ENCODE measurements at regions not wholly inside any gene's neighbourhood (a gene's known extent, or its start where the extent isn't known, plus 50 kb on each side); places are given as distances from the start of the nearest gene placed in this dataset.

DNA sequence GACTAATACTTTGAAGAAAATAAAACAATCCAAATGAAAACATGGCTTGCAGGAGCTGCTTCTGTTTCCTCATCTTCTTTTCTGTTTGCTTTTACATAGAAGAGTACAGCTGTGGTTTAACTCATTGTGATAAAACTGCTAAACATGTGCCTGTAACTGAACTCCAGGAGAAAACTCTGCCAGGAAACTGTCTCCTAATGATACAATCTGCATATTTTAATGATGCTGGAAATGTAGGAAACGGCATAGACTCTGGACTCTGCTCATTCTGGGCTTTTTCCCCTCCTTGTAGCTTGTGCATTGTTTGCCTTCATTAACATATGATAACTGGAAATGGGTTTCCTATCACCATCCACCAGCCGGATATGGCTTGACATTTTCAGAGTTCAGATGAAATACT, 813.3 kb upstream of the WWC1 start:
- DNase-seq (ENCODE audit: low spot score): no peak
- no peaks in the 10 kb centered on the region for H3K9me3 Mint-ChIP-seq (ENCODE audit: low read depth)
- no peaks in the 10 kb centered on the region for H3K36me3 Mint-ChIP-seq (ENCODE audit: low read depth)
- TF ChIP-seq, protein P1, sequence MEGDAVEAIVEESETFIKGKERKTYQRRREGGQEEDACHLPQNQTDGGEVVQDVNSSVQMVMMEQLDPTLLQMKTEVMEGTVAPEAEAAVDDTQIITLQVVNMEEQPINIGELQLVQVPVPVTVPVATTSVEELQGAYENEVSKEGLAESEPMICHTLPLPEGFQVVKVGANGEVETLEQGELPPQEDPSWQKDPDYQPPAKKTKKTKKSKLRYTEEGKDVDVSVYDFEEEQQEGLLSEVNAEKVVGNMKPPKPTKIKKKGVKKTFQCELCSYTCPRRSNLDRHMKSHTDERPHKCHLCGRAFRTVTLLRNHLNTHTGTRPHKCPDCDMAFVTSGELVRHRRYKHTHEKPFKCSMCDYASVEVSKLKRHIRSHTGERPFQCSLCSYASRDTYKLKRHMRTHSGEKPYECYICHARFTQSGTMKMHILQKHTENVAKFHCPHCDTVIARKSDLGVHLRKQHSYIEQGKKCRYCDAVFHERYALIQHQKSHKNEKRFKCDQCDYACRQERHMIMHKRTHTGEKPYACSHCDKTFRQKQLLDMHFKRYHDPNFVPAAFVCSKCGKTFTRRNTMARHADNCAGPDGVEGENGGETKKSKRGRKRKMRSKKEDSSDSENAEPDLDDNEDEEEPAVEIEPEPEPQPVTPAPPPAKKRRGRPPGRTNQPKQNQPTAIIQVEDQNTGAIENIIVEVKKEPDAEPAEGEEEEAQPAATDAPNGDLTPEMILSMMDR (IDR thresholded peaks at IDR 0.05): no peak
- peaks cover 11% of the 10 kb centered on the region for H3K27me3 Mint-ChIP-seq (ENCODE audit: low read depth)
- no peak overlapping the region for H3K27ac Mint-ChIP-seq (ENCODE audit: unreplicated experiment)
- no peak overlapping the region for H3K4me3 Mint-ChIP-seq (ENCODE audit: unreplicated experiment)
- no peaks in the 10 kb centered on the region for H3K4me1 Mint-ChIP-seq (ENCODE audit: low read depth)

DNA sequence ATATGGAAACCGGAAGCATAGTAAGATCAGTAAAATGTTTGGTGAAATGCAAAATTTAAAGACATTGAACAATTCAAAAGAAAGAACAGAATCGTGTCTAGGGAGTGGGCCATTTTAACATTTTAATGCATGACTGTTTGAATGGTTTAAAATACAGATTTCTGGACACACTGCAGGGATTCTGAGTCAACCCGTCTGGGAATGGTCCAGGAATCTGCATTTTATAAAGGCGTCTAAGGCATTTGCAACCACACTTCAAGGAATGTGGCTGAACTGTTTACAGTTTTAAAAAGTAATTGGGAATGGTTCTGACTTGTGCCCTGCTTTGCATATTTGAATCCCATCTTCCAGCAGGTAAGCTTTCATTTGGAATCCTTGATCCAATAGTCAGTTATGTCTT, 811.7 kb upstream of the WWC1 start:
- DNase-seq (ENCODE audit: low spot score): no peak
- TF ChIP-seq, protein P1 (IDR thresholded peaks at IDR 0.05): no peak
- H3K27me3 Mint-ChIP-seq (ENCODE audit: low read depth): peaks cover 9% of the 10 kb centered on the region
- H3K27ac Mint-ChIP-seq (ENCODE audit: unreplicated experiment): no peak overlapping the region
- no peak overlapping the region for H3K4me3 Mint-ChIP-seq (ENCODE audit: unreplicated experiment)
- no peaks in the 10 kb centered on the region for H3K4me1 Mint-ChIP-seq (ENCODE audit: low read depth)
- H3K36me3 Mint-ChIP-seq (ENCODE audit: low read depth): no peaks in the 10 kb centered on the region
- H3K9me3 Mint-ChIP-seq (ENCODE audit: low read depth): no peaks in the 10 kb centered on the region

DNA sequence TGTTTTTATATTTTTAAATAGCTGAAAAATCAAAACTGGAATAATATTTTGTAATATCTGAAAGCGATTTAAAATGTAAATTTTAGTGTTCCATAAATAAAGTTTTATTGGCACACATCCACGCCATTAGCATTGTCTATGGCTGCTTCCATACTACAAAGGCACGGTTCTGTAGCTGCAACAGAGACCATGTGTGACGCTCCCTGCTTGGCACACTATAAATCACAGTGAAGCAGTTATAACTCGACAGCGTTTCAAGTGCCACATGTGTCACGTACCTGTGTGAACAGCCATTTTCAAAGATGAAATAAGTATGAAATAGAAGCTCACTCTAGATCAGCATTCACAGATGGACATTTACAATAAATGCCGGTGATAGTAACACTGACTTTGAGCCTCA, 810.1 kb upstream of the WWC1 start:
- H3K36me3 Mint-ChIP-seq (ENCODE audit: low read depth): no peaks in the 10 kb centered on the region
- no peaks in the 10 kb centered on the region for H3K9me3 Mint-ChIP-seq (ENCODE audit: low read depth)
- TF ChIP-seq, protein P1 (IDR thresholded peaks at IDR 0.05): no peak
- DNase-seq (ENCODE audit: low spot score): no peak
- no peaks in the 10 kb centered on the region for H3K4me1 Mint-ChIP-seq (ENCODE audit: low read depth)
- H3K27me3 Mint-ChIP-seq (ENCODE audit: low read depth): peaks cover 9% of the 10 kb centered on the region
- H3K27ac Mint-ChIP-seq (ENCODE audit: unreplicated experiment): no peak overlapping the region
- H3K4me3 Mint-ChIP-seq (ENCODE audit: unreplicated experiment): no peak overlapping the region

DNA sequence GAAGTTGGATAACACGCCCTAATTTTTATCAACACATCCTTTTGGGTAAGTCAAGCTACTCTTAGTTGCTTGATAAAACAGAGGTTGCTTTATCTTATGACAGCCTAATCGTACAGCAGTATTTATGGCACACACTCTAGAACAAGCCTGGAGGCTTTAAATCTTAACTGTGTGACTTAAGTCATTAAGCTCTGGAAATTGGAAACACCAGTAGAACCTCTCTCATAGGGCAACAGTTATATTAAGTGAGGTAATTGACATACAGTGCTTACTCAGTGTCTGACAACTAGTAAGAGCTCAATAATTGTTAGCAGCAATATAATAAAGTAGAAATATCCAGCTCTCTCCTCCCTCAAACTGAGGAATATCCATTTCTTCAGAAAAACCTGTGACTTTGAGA, 808.9 kb upstream of the WWC1 start:
- Mint-ChIP-seq H3K4me1 (ENCODE audit: low read depth) (no peaks in the 10 kb centered on the region), H3K27me3 (ENCODE audit: low read depth) (peaks cover 9% of the 10 kb centered on the region), H3K9me3 (ENCODE audit: low read depth) (no peaks in the 10 kb centered on the region), H3K27ac (ENCODE audit: unreplicated experiment) (no peak overlapping the region), H3K36me3 (ENCODE audit: low read depth) (no peaks in the 10 kb centered on the region), H3K4me3 (ENCODE audit: unreplicated experiment) (no peak overlapping the region)
- no peak for DNase-seq (ENCODE audit: low spot score)
- TF ChIP-seq, protein P1 (IDR thresholded peaks at IDR 0.05): no peak

DNA sequence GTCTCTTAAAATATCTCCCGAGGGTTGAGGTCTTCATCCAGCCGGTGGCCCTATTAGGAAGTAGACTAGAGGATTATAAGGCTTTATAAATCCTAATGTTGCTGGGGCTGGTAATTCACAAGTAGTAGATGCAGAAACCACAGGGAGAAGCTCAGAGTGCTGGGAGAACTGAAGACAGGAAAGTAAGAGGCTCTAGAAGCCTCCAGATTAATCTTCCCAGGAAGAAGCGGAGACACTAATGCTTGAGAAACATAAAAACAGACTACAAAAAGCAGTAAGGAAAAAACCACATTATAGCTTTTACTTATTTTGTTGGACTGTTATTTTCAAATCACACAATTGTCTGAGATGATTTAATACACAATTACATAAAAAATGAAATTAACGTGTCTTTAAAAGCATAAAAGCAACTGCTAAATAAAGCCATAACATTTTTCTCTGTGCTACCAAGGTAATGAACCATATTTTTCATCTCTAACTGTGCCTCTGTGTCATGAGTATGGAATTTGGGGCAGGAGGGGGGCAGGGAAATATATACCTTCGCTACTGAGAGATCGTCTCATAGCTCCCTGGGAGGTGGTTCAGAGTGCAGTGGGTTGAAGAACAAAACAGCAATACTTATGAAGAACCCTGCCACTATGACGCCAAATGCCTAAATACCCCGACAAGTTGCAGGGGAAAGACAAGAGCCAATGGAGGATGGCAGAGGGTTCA, 806.2 kb upstream of the WWC1 start:
- Mint-ChIP-seq H3K4me3 (ENCODE audit: unreplicated experiment) (no peak overlapping the region), H3K4me1 (ENCODE audit: low read depth) (no peaks in the 10 kb centered on the region), H3K9me3 (ENCODE audit: low read depth) (no peaks in the 10 kb centered on the region), H3K36me3 (ENCODE audit: low read depth) (no peaks in the 10 kb centered on the region), H3K27me3 (ENCODE audit: low read depth) (peaks cover 7% of the 10 kb centered on the region), H3K27ac (ENCODE audit: unreplicated experiment) (no peak overlapping the region)
- DNase-seq (ENCODE audit: low spot score): no peak
- TF ChIP-seq, protein P1 (IDR thresholded peaks at IDR 0.05): no peak
